ENCODE measurements at regions not wholly inside any gene's neighbourhood (a gene's known extent, or its start where the extent isn't known, plus 50 kb on each side); places are given as distances from the start of the nearest gene placed in this dataset.

DNA sequence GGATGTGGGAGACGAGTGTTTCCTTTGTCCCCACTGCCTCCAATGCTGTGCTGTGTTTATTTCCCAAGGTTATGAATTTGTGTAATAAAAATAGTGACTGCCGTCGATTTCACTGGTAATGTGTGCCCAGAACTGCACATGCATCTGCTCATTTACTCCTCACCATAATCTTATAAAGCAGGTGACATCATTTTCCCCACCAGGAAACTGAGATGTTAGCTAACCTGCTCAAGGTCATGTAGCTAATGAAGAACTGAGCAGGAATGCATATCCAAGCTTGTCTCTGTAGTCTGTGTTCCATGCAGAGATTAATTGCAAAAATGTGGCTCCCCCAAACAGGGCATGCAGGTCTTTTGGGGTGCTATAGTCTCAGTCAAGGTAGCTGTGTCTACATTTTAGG is 224.4 kb downstream of the TENT4A start:
- Mint-ChIP-seq H3K27me3 (peaks cover 14 to 27% of the 10 kb centered on the region in 2 donors), H3K9me3 (no peaks in the 10 kb centered on the region), H3K4me3 (no peak overlapping the region), H3K4me1 (ENCODE audit: low read depth in 2 of 2) (no peaks in the 10 kb centered on the region), H3K27ac (no peak overlapping the region), H3K36me3 (ENCODE audit: insufficient read depth) (no peaks in the 10 kb centered on the region)
- no peak for ATAC-seq (replicated peaks)
- no peak for DNase-seq

DNA sequence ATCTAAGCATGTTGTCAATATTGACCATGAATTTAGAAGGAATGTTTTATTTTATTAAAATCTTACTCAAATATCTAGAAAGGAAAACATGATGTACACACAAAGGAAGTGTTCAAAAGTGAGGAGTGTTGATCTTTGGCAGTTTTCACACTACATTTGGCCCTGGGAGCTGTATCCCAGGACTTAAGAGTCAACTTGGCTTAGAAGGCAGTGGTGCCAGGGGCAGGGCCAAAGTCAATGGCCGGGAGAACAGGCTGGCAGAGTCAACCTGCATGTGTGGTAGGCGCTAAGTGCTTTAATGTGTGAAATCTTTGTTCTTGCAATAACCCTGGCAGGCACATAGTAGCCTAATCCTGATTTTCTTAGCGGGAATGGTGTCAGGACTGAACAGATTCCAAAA is 228.4 kb downstream of the TENT4A start:
- Mint-ChIP-seq H3K4me1 (ENCODE audit: low read depth in 2 of 2) (no peaks in the 10 kb centered on the region), H3K27me3 (peaks cover 6 to 13% of the 10 kb centered on the region in 2 donors), H3K36me3 (ENCODE audit: insufficient read depth) (no peaks in the 10 kb centered on the region), H3K27ac (no peak overlapping the region), H3K4me3 (no peak overlapping the region), H3K9me3 (peaks cover 0 to 4% of the 10 kb centered on the region in 2 donors)
- DNase-seq (no peak), ATAC-seq (replicated peaks) (no peak)

GRCh38 chr5:6943197-6944112 is 230.2 kb downstream of the TENT4A start:
- Mint-ChIP-seq H3K36me3 (ENCODE audit: insufficient read depth) (no peaks in the 10 kb centered on the region), H3K27me3 (peaks cover 0 to 4% of the 10 kb centered on the region in 2 donors), H3K27ac (no peak overlapping the region), H3K4me3 (no peak overlapping the region), H3K4me1 (ENCODE audit: low read depth in 2 of 2) (no peaks in the 10 kb centered on the region), H3K9me3 (peaks cover 0 to 4% of the 10 kb centered on the region in 2 donors)
- ATAC-seq (replicated peaks) (no peak), DNase-seq (no peak)

DNA sequence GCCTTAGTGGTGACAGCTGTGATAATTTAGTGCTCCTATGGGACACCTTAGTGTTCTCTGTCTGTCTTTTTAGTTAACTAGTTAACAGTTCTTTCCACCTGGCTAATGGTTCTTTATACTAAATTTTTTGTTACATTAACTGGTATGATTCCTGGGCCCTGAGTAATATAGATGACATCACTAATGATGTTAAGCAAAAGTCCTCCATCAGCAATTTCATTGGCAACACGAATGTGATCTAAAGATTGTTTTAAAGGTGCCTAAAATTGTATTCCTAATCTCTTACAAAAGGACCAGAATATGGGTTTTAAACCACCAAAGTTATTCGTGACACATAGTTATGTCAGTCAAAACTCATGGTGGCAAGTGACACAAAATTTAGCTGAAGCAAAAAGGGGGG is 235.3 kb downstream of the TENT4A start:
- Mint-ChIP-seq H3K36me3 (ENCODE audit: insufficient read depth) (no peaks in the 10 kb centered on the region), H3K4me3 (no peak overlapping the region), H3K9me3 (peaks cover 0 to 2% of the 10 kb centered on the region in 2 donors), H3K27ac (no peak overlapping the region), H3K27me3 (peaks cover 0 to 9% of the 10 kb centered on the region in 2 donors), H3K4me1 (ENCODE audit: low read depth in 2 of 2) (no peaks in the 10 kb centered on the region)
- DNase-seq (no peak), ATAC-seq (replicated peaks) (no peak)

- no peak overlapping the region for H3K4me3 Mint-ChIP-seq
- DNase-seq (no peak), ATAC-seq (replicated peaks) (no peak)
- H3K36me3 Mint-ChIP-seq (ENCODE audit: insufficient read depth) = no peaks in the 10 kb centered on the region
- H3K4me1 Mint-ChIP-seq (ENCODE audit: low read depth in 2 of 2) = no peaks in the 10 kb centered on the region
- H3K27me3 Mint-ChIP-seq = peaks cover 0 to 9% of the 10 kb centered on the region in 2 donors
- H3K9me3 Mint-ChIP-seq = peaks cover 0 to 3% of the 10 kb centered on the region in 2 donors
- H3K27ac Mint-ChIP-seq = no peak overlapping the region
Observed at GRCh38 chr5:6949230-6949629, 236.0 kb downstream of the TENT4A start.

GRCh38 chr5:6950250-6950649 is 237.0 kb downstream of the TENT4A start:
- no peak for DNase-seq
- Mint-ChIP-seq H3K4me1 (ENCODE audit: low read depth in 2 of 2) (no peaks in the 10 kb centered on the region), H3K4me3 (no peak overlapping the region), H3K9me3 (peaks cover 0 to 3% of the 10 kb centered on the region in 2 donors), H3K36me3 (ENCODE audit: insufficient read depth) (no peaks in the 10 kb centered on the region), H3K27ac (no peak overlapping the region), H3K27me3 (peaks cover 0 to 9% of the 10 kb centered on the region in 2 donors)
- ATAC-seq (replicated peaks) = no peak

GRCh38 chr5:6950860-6951259 is 237.6 kb downstream of the TENT4A start:
- Mint-ChIP-seq H3K9me3 (peaks cover 0 to 3% of the 10 kb centered on the region in 2 donors), H3K27me3 (peaks cover 0 to 9% of the 10 kb centered on the region in 2 donors), H3K4me3 (no peak overlapping the region), H3K27ac (no peak overlapping the region), H3K4me1 (ENCODE audit: low read depth in 2 of 2) (no peaks in the 10 kb centered on the region), H3K36me3 (ENCODE audit: insufficient read depth) (no peaks in the 10 kb centered on the region)
- no peak for ATAC-seq (replicated peaks)
- no peak for DNase-seq

GRCh38 chr5:6961123-6961522 is 247.9 kb downstream of the TENT4A start:
- Mint-ChIP-seq H3K4me1 (ENCODE audit: low read depth in 2 of 2) (no peaks in the 10 kb centered on the region), H3K27me3 (no peaks in the 10 kb centered on the region), H3K9me3 (no peaks in the 10 kb centered on the region), H3K4me3 (no peak overlapping the region), H3K27ac (no peak overlapping the region), H3K36me3 (ENCODE audit: insufficient read depth) (no peaks in the 10 kb centered on the region)
- DNase-seq (no peak), ATAC-seq (replicated peaks) (no peak)

DNA sequence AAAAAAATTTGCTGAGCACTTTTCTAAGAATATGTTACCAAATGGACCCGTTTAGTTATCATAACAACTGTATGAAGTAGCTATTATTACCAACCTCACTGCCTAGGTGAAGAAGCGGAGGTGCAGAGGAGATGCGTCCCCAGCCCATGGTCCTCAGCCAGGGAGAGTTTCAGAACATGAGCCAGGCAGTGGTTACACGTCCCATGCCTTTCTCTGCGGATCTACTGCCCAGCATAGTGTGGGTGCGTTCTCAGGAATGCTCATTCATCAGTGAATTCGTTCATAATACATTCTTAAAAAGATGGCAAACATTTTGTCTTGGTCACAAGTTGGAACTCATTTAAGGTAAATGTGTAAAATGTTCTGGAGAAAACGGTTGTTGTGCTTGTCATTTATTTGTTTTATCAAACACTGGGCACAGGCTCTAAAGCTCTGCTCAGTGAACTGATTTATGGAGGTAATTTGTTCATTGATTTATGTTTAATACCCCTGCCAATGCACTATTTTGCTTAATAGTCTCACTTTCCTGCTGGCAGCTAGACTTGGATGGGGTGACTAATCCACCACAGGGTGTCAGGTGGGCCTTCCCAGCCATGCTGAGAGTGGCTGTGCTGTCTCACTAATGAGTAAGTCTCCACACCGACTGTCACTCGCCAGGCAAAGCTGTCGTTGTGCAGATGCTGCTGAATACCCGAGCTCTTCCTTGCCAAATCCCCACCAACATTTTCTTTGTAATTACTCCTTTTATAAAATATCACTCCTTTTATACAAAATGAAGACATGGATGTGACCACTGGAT is 248.8 kb downstream of the TENT4A start:
- no peaks in the 10 kb centered on the region for H3K9me3 Mint-ChIP-seq
- no peak overlapping the region for H3K4me3 Mint-ChIP-seq
- ATAC-seq (replicated peaks) (no peak), DNase-seq (no peak)
- H3K27ac Mint-ChIP-seq = no peak overlapping the region
- no peaks in the 10 kb centered on the region for H3K36me3 Mint-ChIP-seq (ENCODE audit: insufficient read depth)
- H3K27me3 Mint-ChIP-seq = no peaks in the 10 kb centered on the region
- H3K4me1 Mint-ChIP-seq (ENCODE audit: low read depth in 2 of 2) = no peaks in the 10 kb centered on the region

DNA sequence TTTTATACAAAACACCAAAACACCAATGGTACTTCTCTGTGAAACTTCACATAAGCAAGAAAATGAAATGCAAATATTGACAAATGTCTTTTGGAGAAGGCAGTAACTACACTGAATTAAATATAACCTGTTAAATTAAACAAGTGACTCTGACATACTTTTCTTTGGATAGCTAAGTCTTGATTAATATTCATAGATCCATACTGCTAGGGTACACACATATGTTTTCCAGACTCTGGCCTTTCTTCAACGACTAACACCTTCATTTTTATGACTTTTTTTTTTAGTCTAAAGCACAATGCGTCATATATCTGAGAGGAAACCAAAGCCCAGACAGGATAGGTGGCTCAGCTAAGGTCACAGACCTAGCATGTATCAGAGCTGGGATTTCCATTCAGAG is 263.7 kb downstream of the TENT4A start:
- H3K27me3 Mint-ChIP-seq = no peaks in the 10 kb centered on the region
- H3K9me3 Mint-ChIP-seq = no peaks in the 10 kb centered on the region
- no peak overlapping the region for H3K27ac Mint-ChIP-seq
- H3K4me3 Mint-ChIP-seq = no peak overlapping the region
- no peaks in the 10 kb centered on the region for H3K4me1 Mint-ChIP-seq (ENCODE audit: low read depth in 2 of 2)
- DNase-seq = no peak
- no peak for ATAC-seq (replicated peaks)
- H3K36me3 Mint-ChIP-seq (ENCODE audit: insufficient read depth) = no peaks in the 10 kb centered on the region

DNA sequence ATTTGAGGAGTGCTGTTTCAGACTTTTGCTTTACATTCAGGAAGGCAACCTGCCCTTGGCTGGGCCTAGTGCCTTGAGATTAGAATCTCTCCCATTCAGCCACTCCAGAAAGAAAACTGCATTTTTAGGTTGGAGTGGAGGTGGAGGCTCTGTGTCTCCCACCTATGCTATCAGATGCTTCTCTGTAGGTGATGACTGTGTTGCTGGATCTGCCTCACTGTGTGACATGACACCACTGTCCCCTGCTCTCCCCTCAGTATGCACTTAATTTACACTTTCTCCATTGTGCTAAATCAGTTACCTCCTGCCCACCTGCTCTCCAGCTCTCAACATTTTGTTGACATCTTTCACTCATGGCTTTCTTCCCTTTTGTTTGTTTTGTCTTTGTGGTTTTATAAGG is 265.8 kb downstream of the TENT4A start:
- Mint-ChIP-seq H3K4me3 (no peak overlapping the region), H3K36me3 (ENCODE audit: insufficient read depth) (no peaks in the 10 kb centered on the region), H3K9me3 (peaks cover 0 to 1% of the 10 kb centered on the region in 2 donors), H3K27ac (no peak overlapping the region), H3K27me3 (no peaks in the 10 kb centered on the region), H3K4me1 (ENCODE audit: low read depth in 2 of 2) (no peaks in the 10 kb centered on the region)
- no peak for DNase-seq
- ATAC-seq (replicated peaks) = no peak

- peaks cover 0 to 3% of the 10 kb centered on the region in 2 donors for H3K27me3 Mint-ChIP-seq
Observed at GRCh38 chr5:6989230-6989629, 276.0 kb downstream of the TENT4A start.

GRCh38 chr5:6994097-6994496 is 280.9 kb downstream of the TENT4A start:
- peaks cover 2 to 11% of the 10 kb centered on the region in 2 donors for H3K9me3 Mint-ChIP-seq
- H3K4me3 Mint-ChIP-seq = no peak overlapping the region
- peaks cover 0 to 8% of the 10 kb centered on the region in 2 donors for H3K27me3 Mint-ChIP-seq
- no peak overlapping the region for H3K27ac Mint-ChIP-seq
- ATAC-seq (replicated peaks) (no peak), DNase-seq (no peak)
- H3K36me3 Mint-ChIP-seq (ENCODE audit: insufficient read depth) = no peaks in the 10 kb centered on the region
- no peaks in the 10 kb centered on the region for H3K4me1 Mint-ChIP-seq (ENCODE audit: low read depth in 2 of 2)

More at GRCh38 chr5:6989230-6989629, 276.0 kb downstream of the TENT4A start:
- H3K4me3 Mint-ChIP-seq = no peak overlapping the region
- no peaks in the 10 kb centered on the region for H3K36me3 Mint-ChIP-seq (ENCODE audit: insufficient read depth)
- H3K4me1 Mint-ChIP-seq (ENCODE audit: low read depth in 2 of 2) = no peaks in the 10 kb centered on the region
- DNase-seq (no peak), ATAC-seq (replicated peaks) (no peak)
- H3K27ac Mint-ChIP-seq = no peak overlapping the region
- H3K9me3 Mint-ChIP-seq = peaks cover 0 to 2% of the 10 kb centered on the region in 2 donors
